ENCODE measurements at regions not wholly inside any gene's neighbourhood (a gene's known extent, or its start where the extent isn't known, plus 50 kb on each side); places are given as distances from the start of the nearest gene placed in this dataset.
"Not testable (repeated sequence)": the region's sequence is repeated elsewhere in the genome, so short reads cannot be mapped to it uniquely, and the experiment has no call there.

- H3K27ac ChIP-seq: no peak overlapping the region
- no peaks in the 10 kb centered on the region for H3K9me3 ChIP-seq
- no peaks in the 10 kb centered on the region for H3K4me1 ChIP-seq
- H3K4me3 ChIP-seq: no peak overlapping the region
- H3K36me3 ChIP-seq: no peaks in the 10 kb centered on the region
- H3K27me3 ChIP-seq: no peaks in the 10 kb centered on the region
- ATAC-seq (no peak), DNase-seq (no peak)
- intact Hi-C loops (cut with DNase I): no loop called here
- no peak for TF ChIP-seq CTCF (IDR thresholded peaks at IDR 0.05)
Measured at GRCh38 chr12:86945685-86946196, 689.5 kb upstream of the MGAT4C start.

GRCh38 chr12:86944197-86944819 lies 688.1 kb upstream of the MGAT4C start:
- intact Hi-C loops (cut with DNase I); H3K27me3 ChIP-seq; DNase-seq: not testable (repeated sequence)

GRCh38 chr12:86931714-86932113 lies 675.5 kb upstream of the MGAT4C start:
- no peaks in the 10 kb centered on the region for H3K9me3 ChIP-seq

More at GRCh38 chr12:86944197-86944819, 688.1 kb upstream of the MGAT4C start:
- ATAC-seq, H3K36me3 ChIP-seq, H3K4me1 ChIP-seq, H3K4me3 ChIP-seq, H3K27ac ChIP-seq, H3K9me3 ChIP-seq: not testable (repeated sequence)

GRCh38 chr12:86929962-86930361 lies 673.8 kb upstream of the MGAT4C start:
- Histone ChIP-seq H3K4me3 (no peak overlapping the region), H3K27ac (no peak overlapping the region), H3K27me3 (no peaks in the 10 kb centered on the region), H3K36me3 (no peaks in the 10 kb centered on the region), H3K4me1 (no peaks in the 10 kb centered on the region), H3K9me3 (no peaks in the 10 kb centered on the region)
- intact Hi-C loops (cut with DNase I): no loop called here
- no peak for TF ChIP-seq CTCF (IDR thresholded peaks at IDR 0.05)
- no peak for ATAC-seq
- no peak for DNase-seq

More at GRCh38 chr12:86931714-86932113, 675.5 kb upstream of the MGAT4C start:
- ATAC-seq (no peak), DNase-seq (no peak)
- Histone ChIP-seq H3K27ac (no peak overlapping the region), H3K36me3 (no peaks in the 10 kb centered on the region), H3K4me1 (no peaks in the 10 kb centered on the region), H3K4me3 (no peak overlapping the region), H3K27me3 (no peaks in the 10 kb centered on the region)
- TF ChIP-seq CTCF (IDR thresholded peaks at IDR 0.05): no peak
- intact Hi-C loops (cut with DNase I): no loop called here

GRCh38 chr12:86917121-86917520 lies 660.9 kb upstream of the MGAT4C start:
- Histone ChIP-seq H3K27ac (no peak overlapping the region), H3K4me3 (no peak overlapping the region), H3K4me1 (no peaks in the 10 kb centered on the region), H3K36me3 (no peaks in the 10 kb centered on the region), H3K27me3 (no peaks in the 10 kb centered on the region), H3K9me3 (no peaks in the 10 kb centered on the region)
- intact Hi-C loops (cut with DNase I): no loop called here
- DNase-seq (no peak), ATAC-seq (no peak)
- TF ChIP-seq CTCF (IDR thresholded peaks at IDR 0.05): no peak

GRCh38 chr12:86914721-86915120 lies 658.5 kb upstream of the MGAT4C start:
- Histone ChIP-seq H3K4me3 (no peak overlapping the region), H3K4me1 (no peaks in the 10 kb centered on the region), H3K36me3 (no peaks in the 10 kb centered on the region), H3K9me3 (no peaks in the 10 kb centered on the region), H3K27ac (no peak overlapping the region), H3K27me3 (no peaks in the 10 kb centered on the region)
- TF ChIP-seq CTCF (IDR thresholded peaks at IDR 0.05): no peak
- ATAC-seq (no peak), DNase-seq (no peak)
- intact Hi-C loops (cut with DNase I): no loop called here

Measured in upper lobe of right lung (tissue), 1 donor.